Activated naive CD4-positive, alpha-beta T cell treated with anti-CD3 and anti-CD28 coated beads, Interleukin-2, amount 50 U/mL, for 16 hours (primary cell): ENCODE measurements at regions not wholly inside any gene's neighbourhood (a gene's known extent, or its start where the extent isn't known, plus 50 kb on each side); places are given as distances from the start of the nearest gene placed in this dataset.

ENCODE experiments used
- DNase-seq: peaks from one replicate; pipeline ENCODE4 v3.0.0-alpha.2; 2020

GRCh38 chr7:144910411-144910810 is 74.6 kb upstream of the TPK1 start:
- no peak for DNase-seq

- DNase-seq, result no peak
Measured at GRCh38 chr7:144908943-144909556, 73.2 kb upstream of the TPK1 start.

- no peak for DNase-seq
Measured at GRCh38 chr7:144908324-144908723, 72.5 kb upstream of the TPK1 start.

- DNase-seq, result no peak
Measured at GRCh38 chr7:144907577-144907976, 71.7 kb upstream of the TPK1 start.

- DNase-seq, result no peak
Measured at GRCh38 chr7:144903201-144903600, 67.3 kb upstream of the TPK1 start.

- DNase-seq, result no peak
Measured at GRCh38 chr7:144892761-144893160, 56.9 kb upstream of the TPK1 start.
